HG03460 (cell line): ENCODE measurements at regions not wholly inside any gene's neighbourhood (a gene's known extent, or its start where the extent isn't known, plus 50 kb on each side); places are given as distances from the start of the nearest gene placed in this dataset.
"Not testable (repeated sequence)": the region's sequence is repeated elsewhere in the genome, so short reads cannot be mapped to it uniquely, and the experiment has no call there.

Experiments
- ATAC-seq: cut with Tn5 transposase; IDR thresholded peaks from one replicate; pipeline ENCODE4 v1.9.1; 2021; ENCODE audit not compliant: unreplicated experiment

- no peak for ATAC-seq
Observed at GRCh38 chr3:162936706-162937105, 1440.1 kb downstream of the OTOL1 start.

GRCh38 chr3:162938083-162938482 is 1441.5 kb downstream of the OTOL1 start:
- no peak for ATAC-seq

DNA sequence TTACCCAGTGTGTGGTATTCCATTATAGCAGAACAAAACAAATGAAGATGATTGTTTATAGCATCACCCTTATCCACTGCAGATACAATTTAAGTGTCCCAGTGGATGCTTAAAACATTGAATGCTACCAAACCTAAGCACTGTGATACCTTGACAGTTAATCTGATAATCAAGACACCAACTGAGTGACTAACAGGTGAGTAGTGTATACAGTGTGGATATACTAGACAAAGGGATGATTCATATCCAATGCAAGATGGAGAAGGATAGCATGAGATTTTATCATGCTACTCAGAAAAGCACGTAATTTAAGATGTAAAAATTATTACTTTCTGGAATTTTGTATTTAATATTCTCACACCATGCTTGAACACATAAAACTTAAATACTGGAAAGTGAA is 1449.0 kb downstream of the OTOL1 start:
- no peak for ATAC-seq

DNA sequence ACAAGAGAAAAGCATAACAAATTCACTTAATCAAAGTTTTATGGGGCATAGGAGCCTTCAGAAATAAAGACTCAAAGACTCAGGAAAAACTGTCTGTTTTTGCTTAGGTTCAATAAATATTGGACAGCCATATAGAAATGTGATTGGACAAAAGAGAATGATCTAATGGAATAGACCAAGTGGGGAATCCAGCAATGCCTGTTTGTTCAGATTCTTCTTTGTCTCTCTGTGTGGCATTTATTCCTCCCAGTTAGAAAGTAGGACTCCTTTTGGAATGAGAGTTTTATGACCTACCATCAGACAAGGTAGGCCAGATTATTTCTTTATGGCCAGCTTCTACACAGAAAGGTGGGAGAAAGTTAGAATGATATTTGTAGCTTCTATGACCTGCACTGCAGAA is 1460.1 kb downstream of the OTOL1 start:
- ATAC-seq: no peak

DNA sequence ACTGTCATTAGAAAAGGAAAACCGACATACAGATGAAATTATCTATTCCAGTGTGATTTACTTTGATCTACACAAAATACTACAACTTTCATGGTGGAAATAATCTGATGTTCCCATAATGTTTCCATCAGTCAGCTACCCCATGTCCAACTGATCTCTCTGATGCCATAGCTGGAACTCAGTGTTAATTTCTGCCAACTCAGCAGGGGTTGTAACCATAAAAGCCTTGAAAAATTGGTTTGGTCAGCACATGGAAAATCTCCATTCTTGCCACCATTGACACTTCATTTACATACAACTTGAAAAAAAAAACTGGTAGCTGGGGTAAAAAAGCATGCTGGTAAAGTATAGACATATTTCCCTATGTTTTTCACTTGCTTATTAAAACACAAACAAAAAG is 1463.7 kb downstream of the OTOL1 start:
- no peak for ATAC-seq

- no peak for ATAC-seq
Observed at GRCh38 chr3:162970292-162970691, 1473.7 kb downstream of the OTOL1 start.

DNA sequence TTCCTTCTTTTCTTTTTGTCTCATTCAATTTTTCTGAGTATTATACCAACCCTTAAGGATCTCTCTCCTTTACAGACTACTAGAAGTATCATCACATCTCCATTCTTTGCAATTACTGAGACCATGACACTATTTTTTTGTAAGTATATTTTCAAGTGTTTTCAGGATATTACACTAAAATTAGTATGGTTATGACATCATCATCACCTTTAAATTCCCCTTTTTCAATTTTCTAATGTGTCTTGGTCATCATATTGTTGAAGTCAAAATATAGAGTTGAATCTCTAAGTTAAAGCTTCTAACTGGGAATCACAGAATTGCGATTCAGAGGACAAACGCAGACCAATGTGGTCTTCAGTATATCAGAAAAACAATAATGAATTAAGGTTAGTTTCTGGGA is 1475.1 kb downstream of the OTOL1 start:
- no peak for ATAC-seq

- no peak for ATAC-seq
Observed at GRCh38 chr3:162973428-162973917, 1476.9 kb downstream of the OTOL1 start.

- no peak for ATAC-seq
Observed at GRCh38 chr3:162978136-162978535, 1481.5 kb downstream of the OTOL1 start.

DNA sequence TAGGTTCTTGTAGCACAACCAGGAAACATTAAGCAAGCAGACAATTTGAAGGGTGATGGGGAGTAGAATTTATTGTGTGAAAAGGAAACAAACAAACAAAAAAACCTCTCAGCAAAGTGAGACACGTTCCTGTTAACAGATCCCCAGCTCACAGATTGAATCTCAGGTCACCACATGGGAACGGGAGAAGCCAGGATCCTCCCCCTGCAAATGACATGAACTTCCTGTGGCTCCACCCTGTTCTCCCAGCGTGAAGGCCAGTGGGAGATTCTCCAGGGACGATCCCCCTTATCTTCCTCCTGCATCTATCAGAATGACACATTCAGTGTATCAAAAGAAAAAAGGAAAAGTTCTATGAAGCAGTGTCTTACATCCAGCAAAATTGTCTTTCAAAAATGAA is 1488.1 kb downstream of the OTOL1 start:
- ATAC-seq: no peak

DNA sequence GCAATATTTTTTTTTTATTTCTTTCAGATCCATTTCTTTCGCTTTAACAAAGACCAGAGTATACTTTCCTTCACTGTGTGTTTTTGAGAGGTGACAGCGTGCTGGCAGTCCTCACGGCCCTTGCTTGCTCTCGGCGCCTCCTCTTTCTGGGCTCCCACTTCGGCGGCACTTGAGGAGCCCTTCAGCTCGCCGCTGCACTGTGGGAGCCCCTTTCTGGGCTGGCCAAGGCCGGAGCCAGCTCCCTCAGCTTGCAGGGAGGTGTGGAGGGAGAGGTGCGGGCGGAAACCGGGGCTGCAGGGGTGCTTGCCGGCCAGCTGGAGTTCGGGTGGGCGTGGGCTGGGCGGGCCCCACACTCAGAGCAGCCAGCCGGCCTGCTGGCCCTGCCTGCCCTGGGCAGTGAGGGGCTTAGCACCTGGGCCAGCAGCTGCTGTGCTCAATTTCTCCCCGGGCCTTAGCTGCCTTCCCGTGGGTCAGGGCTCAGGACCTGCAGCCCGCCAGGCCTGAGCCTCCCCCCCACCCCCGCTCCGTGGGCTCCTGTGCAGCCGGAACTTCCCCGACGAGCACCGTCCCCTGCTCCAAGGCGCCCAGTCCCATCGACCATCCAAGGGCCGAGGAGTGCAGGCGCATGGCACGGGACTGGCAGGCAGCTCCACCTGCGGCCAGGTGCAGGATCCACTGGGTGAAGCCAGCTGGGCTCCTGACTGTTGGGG is 1490.6 kb downstream of the OTOL1 start:
- ATAC-seq: not testable (repeated sequence)

DNA sequence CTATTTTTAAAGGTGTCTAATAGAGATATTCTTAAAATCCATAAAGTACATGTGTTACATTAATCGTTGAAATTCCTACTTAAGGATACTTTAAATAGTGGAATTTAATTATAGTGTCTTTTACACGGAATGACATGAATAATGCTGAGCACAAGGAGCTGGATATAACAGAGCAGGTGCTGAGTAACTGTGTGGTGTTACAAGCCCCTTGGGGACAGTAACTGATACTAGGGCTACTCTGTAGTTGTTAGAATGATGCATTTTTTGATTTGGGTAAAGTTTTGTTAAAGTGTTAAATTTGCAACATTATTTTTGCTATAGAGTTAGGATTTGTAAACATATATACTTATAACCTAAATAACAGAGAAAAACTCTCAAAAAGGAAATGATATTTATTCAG is 1496.1 kb downstream of the OTOL1 start:
- ATAC-seq: no peak

DNA sequence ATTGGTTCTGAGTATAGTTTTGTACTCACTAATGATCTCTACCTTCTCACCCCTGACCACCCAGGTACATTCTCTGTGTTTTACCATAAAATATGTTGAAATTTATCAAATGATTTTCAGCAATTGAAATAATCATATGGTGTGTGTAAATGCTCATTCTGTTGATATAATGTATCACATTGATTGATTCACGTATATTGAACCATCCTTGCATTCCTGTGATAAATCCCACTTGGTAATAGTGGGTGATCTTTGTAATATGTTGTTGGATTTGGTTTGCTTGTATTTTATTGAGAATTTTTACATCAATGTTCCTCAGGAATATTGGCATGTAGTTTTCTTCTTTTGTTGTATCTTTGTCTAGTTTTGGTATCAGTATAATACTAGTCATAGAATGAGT is 1497.6 kb downstream of the OTOL1 start:
- ATAC-seq: no peak

DNA sequence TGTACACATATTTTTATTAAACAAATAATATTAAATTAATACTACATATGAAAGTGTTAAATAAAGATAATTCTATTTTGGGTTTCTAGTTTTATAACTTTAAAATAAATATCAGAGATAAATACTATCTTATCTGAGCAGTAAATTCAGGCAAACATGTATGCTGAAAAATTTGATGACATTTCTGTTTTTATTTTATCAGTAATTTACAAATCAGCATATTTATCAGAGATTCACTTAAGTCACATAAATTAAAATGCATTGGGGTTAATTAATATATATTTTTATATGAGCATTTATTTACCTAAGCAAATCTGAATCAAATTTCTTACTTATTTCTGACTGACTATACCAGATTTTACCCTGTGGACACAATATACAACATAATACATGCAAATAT is 1499.8 kb downstream of the OTOL1 start:
- no peak for ATAC-seq

GRCh38 chr3:162998205-162998604 is 1501.6 kb downstream of the OTOL1 start:
- ATAC-seq: no peak

DNA sequence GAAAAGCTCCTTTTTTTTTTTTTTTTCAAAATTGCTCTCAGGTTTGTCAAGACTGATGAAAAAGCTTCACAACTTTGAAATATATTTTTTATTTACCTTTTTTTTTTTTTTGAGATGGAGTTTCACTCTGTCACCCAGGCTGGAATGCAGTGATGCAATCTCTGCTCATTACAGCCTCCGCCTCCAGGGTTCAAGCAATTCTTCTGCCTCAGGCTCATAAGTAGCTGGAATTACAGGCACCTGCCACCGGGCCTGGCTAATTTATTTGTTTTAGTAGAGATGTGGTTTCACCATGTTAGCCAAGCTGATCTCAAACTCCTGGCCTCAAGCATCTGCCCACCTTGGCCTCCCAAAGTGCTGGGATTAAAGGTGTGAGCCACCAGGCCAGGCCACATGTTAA is 1515.0 kb downstream of the OTOL1 start:
- ATAC-seq: no peak

- ATAC-seq: no peak
Observed at GRCh38 chr3:163016251-163016650, 1519.6 kb downstream of the OTOL1 start.

DNA sequence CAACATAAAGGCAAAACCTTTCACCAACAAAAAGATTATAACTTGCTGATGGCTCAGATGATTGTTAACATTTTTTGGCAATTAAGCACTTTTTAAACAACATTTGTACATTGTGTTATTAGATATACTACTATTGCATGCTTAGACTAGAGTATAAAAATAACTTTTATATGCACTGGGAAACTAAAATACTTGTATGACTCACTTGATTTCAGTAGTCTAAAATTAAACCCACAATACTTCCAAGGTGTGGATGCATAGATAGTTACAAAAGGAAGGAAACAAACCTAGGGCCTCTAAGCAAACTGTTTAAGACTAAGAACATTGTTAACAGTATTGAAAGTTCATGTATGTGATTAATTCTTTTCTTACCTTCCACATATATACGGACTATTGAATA is 1521.5 kb downstream of the OTOL1 start:
- no peak for ATAC-seq

GRCh38 chr3:163018664-163019063 is 1522.1 kb downstream of the OTOL1 start:
- ATAC-seq: no peak

GRCh38 chr3:163019260-163019659 is 1522.7 kb downstream of the OTOL1 start:
- ATAC-seq: no peak

DNA sequence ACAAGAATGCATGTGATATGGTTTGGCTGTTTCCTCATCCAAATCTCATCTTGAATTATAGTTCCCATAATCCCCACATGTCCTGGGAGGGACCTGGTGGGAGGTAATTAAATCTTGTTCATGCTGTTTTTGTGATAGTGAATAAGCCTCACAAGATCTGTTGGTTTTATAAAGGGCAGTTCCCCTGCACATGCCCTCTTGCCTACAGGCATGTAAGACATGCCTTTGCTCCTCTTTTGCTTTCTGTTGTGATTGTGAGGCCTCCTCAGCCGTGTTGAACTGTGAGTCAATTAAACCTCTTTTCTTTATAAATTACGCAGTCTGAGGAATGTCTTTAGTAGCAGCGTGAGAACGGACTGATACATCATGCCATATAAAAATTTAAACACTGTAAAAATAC is 1537.0 kb downstream of the OTOL1 start:
- no peak for ATAC-seq

GRCh38 chr3:163039636-163040035 is 1543.0 kb downstream of the OTOL1 start:
- ATAC-seq: no peak

GRCh38 chr3:163043074-163043473 is 1546.5 kb downstream of the OTOL1 start:
- no peak for ATAC-seq
